ENCODE measurements at regions not wholly inside any gene's neighbourhood (a gene's known extent, or its start where the extent isn't known, plus 50 kb on each side); places are given as distances from the start of the nearest gene placed in this dataset.
A peak's percentile ranks its signal among the peaks of the same experiment; 100 is the strongest.
"Not testable (repeated sequence)": the region's sequence is repeated elsewhere in the genome, so short reads cannot be mapped to it uniquely, and the experiment has no call there.

DNA sequence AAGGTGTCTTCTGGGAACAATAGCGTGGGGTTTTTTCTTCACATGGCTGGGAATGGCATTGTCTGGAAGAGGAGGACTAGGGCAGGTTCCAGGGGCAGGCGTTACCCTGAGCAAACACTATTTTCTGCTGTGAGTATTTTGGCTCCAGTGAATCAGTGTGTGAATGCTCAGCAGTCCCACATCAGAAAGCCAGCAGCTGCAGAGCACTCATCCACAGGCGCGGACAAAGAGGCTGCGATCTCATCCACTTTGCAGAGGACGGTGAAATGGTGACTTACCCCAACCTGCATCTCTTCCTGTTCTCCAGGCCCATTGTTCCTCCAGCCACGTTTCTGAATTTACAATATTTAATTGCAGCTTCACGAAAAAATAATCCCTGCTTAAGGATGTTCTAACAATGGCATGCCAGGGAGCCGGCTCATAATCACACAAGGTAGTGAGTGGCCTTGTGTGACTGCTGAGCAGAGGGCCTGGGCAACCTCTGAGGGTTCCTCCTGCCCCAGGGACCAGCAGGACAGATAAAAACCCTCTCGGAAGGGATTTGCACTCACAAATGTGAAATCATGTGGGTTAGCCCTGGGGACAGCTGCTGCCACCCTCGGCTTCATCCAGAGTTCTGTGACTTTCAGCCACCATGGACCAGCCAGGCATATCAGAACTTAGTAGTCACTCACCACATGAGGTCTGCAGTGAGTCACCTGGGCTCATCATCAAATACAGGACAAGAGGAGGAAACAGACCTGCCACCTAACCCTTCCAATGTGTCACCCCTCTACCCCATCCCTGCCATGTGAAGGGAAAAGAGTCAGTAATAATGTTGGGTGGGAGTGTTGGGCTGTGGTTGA lies 65.0 kb upstream of the EN2 start:
- FAIRE-seq: no peak
- TF ChIP-seq, protein P1, sequence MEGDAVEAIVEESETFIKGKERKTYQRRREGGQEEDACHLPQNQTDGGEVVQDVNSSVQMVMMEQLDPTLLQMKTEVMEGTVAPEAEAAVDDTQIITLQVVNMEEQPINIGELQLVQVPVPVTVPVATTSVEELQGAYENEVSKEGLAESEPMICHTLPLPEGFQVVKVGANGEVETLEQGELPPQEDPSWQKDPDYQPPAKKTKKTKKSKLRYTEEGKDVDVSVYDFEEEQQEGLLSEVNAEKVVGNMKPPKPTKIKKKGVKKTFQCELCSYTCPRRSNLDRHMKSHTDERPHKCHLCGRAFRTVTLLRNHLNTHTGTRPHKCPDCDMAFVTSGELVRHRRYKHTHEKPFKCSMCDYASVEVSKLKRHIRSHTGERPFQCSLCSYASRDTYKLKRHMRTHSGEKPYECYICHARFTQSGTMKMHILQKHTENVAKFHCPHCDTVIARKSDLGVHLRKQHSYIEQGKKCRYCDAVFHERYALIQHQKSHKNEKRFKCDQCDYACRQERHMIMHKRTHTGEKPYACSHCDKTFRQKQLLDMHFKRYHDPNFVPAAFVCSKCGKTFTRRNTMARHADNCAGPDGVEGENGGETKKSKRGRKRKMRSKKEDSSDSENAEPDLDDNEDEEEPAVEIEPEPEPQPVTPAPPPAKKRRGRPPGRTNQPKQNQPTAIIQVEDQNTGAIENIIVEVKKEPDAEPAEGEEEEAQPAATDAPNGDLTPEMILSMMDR (IDR thresholded peaks at IDR 0.05; ENCODE audit: insufficient read depth, missing control alignments): no peak
- DNase-seq (ENCODE audit: insufficient read length, low spot score): no peak

DNA sequence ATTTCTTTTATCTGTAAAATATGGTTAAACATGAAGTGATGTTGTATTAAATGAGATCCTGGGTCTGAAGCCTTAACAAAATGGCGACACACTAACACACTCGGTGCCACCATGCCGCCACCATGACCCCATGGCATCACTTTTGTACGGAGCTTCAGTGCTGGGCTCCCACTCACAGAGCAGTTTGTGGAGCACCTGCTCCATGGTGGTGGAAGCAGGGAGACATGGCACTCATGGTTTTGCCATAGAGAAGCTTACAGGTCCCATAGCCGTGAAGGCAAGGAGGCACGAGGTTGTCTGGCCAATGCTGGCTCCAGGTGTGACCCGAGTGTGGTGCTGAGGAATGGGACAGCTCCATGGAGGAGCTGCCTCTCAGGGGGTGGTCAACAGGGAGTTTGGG lies 63.5 kb upstream of the EN2 start:
- TF ChIP-seq, protein P1 (IDR thresholded peaks at IDR 0.05; ENCODE audit: insufficient read depth, missing control alignments): no peak
- no peak for DNase-seq (ENCODE audit: insufficient read length, low spot score)
- FAIRE-seq: no peak

DNA sequence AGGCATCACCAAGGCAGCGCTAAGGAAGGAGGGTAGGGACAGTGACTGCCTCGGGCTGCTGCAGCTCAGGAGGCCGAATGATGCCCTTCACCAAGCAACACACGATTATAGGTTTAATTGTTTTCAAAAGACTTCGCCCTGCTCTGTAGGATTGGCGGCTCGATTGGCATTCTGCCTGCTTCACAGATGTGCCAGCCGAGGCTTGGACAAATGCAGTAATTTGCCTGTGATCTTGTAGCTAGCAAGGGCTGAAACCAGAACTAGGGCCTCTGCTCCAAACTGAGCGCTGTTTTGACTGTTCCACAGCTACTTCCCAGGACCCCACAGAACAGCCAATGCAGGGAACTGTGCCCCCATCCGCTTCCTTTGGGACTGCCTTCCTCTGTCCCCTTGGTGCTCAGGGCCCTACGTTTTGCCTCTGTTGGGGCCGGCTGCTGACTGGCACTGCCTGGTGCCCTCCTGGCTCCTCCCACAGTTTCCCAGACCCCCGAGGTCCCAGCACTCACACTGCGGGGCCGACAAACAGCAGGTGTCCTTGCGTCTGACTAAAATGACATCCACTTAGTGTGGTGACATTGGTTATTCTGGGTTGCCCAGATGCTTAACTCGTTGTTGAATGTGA lies 62.6 kb upstream of the EN2 start:
- no peak for DNase-seq (ENCODE audit: insufficient read length, low spot score)
- TF ChIP-seq, protein P1 (IDR thresholded peaks at IDR 0.05; ENCODE audit: insufficient read depth, missing control alignments): no peak
- FAIRE-seq: no peak

DNA sequence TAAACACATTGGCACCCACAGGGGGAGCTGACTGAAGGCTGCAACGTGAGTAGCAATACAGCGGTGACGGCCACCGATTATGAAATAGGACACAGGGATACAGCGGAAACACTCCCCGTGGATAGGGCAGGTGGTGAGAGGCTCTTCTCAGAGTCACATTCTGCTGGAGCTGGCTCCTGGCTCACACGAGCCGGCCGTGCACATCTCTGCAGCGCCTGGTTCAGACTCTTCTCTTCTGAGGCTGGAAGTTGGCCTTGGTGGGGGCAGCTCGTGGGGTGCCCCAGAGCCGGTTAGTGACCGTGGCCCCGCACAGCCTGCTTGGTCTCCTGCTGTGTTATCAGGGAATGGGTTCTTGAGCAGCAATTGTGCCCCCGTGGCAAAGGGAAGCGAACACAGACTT lies 61.3 kb upstream of the EN2 start:
- FAIRE-seq (no peak), DNase-seq (ENCODE audit: insufficient read length, low spot score) (no peak)
- TF ChIP-seq, protein P1 (IDR thresholded peaks at IDR 0.05; ENCODE audit: insufficient read depth, missing control alignments): no peak

DNA sequence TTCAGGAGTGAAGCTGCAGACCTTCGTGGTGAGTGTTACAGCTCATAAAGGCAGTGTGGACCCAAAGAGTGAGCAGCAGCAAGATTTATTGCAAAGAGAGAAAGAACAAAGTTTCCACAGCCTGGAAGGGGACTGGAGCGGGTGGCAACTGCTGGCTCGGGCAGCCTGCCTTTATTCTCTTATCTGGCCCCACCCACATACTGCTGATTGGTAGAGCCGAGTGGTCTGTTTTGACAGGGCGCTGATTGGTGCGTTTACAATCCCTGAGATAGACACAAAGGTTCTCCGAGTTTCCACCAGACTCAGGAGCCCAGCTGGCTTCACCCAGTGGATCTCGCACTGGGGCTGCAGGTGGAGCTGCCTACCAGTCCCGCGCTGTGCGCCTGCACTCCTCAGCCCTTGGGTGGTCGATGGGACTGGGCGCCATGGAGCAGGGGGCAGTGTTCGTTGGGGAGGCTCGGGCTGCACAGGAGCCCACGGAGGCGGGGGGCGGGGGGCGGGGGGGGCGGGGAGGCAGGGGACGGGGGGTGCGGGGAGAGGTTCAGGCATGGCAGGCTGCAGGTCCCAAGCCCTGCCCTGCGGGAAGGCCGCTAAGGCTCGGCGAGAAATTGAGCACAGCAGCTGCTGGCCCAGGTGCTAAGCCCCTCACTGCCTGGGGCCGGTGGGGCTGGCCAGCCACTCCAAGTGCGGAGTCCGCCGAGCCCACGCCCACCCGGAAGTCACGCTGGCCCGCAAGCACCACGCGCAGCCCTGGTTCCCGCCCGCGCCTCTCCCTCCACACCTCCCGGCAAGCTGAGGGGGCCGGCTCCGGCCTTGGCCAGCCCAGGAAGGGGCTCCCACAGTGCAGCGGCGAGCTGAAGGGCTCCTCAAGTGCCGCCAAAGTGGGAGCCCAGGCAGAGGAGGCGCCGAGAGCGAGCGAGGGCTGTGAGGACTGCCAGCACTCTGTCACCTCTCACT lies 59.9 kb upstream of the EN2 start:
- FAIRE-seq: not testable (repeated sequence)

DNA sequence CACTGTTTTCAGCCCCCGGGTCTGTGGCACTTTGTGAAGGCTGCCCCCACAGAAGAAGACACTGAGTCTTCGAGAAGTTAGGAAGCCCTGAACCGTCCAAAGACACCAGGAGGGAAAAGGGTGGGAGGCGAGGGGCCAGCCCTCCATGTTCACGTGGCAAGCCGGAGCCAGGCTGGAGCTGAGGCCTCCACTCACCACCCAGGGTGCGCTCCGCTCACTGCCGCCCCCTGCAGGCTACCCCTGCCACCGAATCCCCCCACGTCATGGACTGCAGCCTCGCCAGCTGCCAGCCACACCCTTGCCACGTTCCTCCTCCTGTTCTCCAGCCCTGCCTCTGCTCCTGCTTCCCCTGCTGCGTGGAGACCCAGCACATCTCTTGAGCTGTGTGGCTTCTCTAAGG lies 59.0 kb upstream of the EN2 start:
- TF ChIP-seq, protein P1 (IDR thresholded peaks at IDR 0.05; ENCODE audit: insufficient read depth, missing control alignments): peak; percentile 19
- DNase-seq (ENCODE audit: insufficient read length, low spot score): no peak
- FAIRE-seq: no peak

More for the DNA sequence above, 59.9 kb upstream of the EN2 start:
- not testable (repeated sequence) for DNase-seq (ENCODE audit: insufficient read length, low spot score)

DNA sequence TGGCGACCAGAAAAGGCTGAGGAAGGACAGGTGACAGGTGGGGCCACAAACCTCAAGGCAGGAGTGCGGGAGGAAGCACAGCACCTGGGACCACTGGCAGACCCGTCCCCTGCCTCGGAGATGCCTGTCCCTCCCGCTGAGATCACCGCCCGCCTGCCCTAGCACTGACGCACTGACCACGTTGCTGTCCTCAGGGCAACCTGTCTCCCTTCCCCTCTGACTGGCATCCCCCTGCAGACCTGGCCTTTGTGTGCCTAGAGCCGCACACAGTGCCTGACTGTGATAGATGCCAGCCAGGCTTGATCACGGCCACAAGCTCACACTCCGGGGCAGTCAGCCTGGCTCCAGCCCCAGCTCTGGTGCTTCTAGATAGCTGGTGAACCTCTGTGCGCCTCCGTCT lies 58.4 kb upstream of the EN2 start:
- FAIRE-seq (no peak), DNase-seq (ENCODE audit: insufficient read length, low spot score) (no peak)
- TF ChIP-seq, protein P1 (IDR thresholded peaks at IDR 0.05; ENCODE audit: insufficient read depth, missing control alignments): no peak

Data from D721Med (cell line).